Epithelial cell of proximal tubule (primary cell): ENCODE measurements at regions not wholly inside any gene's neighbourhood (a gene's known extent, or its start where the extent isn't known, plus 50 kb on each side); places are given as distances from the start of the nearest gene placed in this dataset.

ENCODE experiments used
- DNase-seq: peaks from one replicate; pipeline ENCODE4 v3.0.0-alpha.2; 2011; ENCODE audit warnings: low read depth
- H3K4me3 ChIP-seq: 2 replicates; pipeline ENCODE4 v1.5.1; 2011; ENCODE audit warnings: low read depth, mild to moderate bottlenecking, low read length
- CTCF ChIP-seq: conservative IDR thresholded peaks from 2 replicates; pipeline ENCODE4 v1.5.1; 2012; ENCODE audit warnings: low read depth, mild to moderate bottlenecking, low read length

- no peak overlapping the region for H3K4me3 ChIP-seq
- TF ChIP-seq CTCF = no peak
- no peak for DNase-seq
These were observed 228.4 kb downstream of the SEC16B start for GRCh38 chr1:177741476-177741875.

- no peak for DNase-seq
- no peak overlapping the region for H3K4me3 ChIP-seq
- TF ChIP-seq CTCF = no peak
These were observed 230.1 kb downstream of the SEC16B start for GRCh38 chr1:177739780-177740179.

- no peak for TF ChIP-seq CTCF
- no peak for DNase-seq
- no peak overlapping the region for H3K4me3 ChIP-seq
These were observed 232.4 kb downstream of the SEC16B start for GRCh38 chr1:177737456-177737855.

DNA sequence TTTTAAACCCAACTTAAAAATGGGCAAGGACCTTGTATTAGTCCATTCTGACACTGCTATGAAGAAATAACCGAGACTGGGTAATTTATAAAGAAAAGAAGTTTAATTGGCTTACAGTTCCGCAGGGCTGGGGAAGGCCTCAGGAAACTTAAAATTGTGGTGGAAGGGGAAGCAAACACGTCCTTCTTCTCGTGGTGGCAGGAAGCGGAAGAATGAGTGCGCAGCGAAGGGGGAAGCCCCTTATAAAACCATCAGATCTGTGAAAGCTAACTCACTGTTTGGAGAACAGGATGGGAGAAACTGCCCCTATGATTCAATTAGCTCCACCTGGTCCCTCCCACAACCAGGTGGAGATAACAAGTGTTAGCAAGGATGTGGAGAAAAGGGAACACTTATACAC is 237.7 kb downstream of the SEC16B start:
- no peak for TF ChIP-seq CTCF
- no peak overlapping the region for H3K4me3 ChIP-seq

GRCh38 chr1:177729646-177730045 is 240.2 kb downstream of the SEC16B start:
- DNase-seq = no peak
- no peak for TF ChIP-seq CTCF
- no peak overlapping the region for H3K4me3 ChIP-seq

More for the DNA sequence above, 237.7 kb downstream of the SEC16B start:
- DNase-seq = no peak

DNA sequence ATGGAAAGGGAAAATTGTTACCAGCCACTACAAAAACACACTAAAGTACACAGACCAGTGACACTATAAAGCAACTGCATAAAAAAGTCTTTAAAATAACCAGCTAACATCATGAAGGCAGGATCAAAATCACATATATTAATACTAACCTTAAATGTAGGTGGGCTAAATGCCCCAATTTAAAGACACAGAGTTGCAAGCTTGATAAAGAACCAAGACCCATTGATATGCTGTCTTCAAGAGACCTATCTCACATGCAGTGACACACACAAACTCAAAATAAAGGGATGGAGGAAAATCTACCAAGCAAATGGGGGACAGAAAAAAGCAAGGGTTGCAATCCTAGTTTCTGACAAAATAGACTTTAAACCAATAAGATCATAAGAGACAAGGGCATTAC is 246.3 kb downstream of the SEC16B start:
- no peak overlapping the region for H3K4me3 ChIP-seq
- no peak for DNase-seq
- TF ChIP-seq CTCF = no peak

GRCh38 chr1:177710696-177711620 is 258.9 kb downstream of the SEC16B start:
- no peak overlapping the region for H3K4me3 ChIP-seq
- no peak for DNase-seq
- no peak for TF ChIP-seq CTCF
